Gastrocnemius medialis (tissue), 4 donors: ENCODE measurements at regions not wholly inside any gene's neighbourhood (a gene's known extent, or its start where the extent isn't known, plus 50 kb on each side); places are given as distances from the start of the nearest gene placed in this dataset.

Experiments used
- POLR2A ChIP-seq, 2 donors: fragments of 450-650 bp; IDR thresholded peaks; one replicate each; pipeline ENCODE4 v1.6.1; 2017; ENCODE audit warnings: antibody characterized with exemption in 2 of 2, mild to moderate bottlenecking in 2 of 2, moderate library complexity in 2 of 2
- TF ChIP-seq, protein P1 (sequence below), 5 experiments: fragments of 450-650 bp in 3 of 5; fragments of 200-600 bp in 2 of 5; sonication (generic) in 2 of 5; IDR thresholded peaks in 4 of 5; conservative IDR thresholded peaks in 1 of 5; 1 replicate in 4 of 5; 2 replicates in 1 of 5; pipeline ENCODE4 v1.5.1; 2016 to 2019; ENCODE audit warnings: antibody characterized with exemption in 5 of 5, mild to moderate bottlenecking in 3 of 5, moderate library complexity in 3 of 5

DNA sequence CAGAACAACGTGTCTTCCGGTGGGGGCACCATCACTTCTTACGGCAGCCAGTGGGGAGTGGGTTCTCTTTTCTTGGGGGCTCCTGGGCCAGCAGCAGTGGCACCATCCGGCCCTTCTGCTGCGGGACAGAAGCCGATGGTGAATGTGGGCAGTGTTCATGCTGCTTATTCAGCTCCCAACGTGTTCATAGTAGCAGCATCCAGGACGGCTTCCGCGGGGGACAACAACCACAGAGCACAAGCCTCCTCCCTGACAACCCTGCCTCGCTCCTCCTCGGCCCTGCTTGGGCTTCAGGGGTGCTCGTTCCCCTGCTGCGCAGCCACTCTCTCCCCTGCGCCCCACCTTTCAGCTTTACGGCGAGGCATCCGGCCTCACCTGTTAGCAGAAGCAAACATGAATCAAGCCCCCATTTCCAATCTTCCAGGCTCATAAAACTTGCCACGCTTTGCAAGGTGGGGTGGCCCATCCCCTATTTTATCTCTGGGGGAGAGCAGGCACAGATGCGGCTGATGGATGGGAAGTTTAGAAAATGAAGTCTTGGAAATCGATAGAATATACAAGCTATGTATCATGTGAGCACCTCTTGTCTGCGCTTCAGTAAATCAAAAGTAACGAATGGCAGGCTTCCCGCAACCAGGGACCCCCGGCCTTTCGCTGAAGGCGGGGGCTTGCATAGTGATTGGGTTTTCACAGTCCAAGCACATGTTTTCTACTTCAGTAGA is 191.8 kb upstream of the NECTIN1 start:
- TF ChIP-seq, protein P1, sequence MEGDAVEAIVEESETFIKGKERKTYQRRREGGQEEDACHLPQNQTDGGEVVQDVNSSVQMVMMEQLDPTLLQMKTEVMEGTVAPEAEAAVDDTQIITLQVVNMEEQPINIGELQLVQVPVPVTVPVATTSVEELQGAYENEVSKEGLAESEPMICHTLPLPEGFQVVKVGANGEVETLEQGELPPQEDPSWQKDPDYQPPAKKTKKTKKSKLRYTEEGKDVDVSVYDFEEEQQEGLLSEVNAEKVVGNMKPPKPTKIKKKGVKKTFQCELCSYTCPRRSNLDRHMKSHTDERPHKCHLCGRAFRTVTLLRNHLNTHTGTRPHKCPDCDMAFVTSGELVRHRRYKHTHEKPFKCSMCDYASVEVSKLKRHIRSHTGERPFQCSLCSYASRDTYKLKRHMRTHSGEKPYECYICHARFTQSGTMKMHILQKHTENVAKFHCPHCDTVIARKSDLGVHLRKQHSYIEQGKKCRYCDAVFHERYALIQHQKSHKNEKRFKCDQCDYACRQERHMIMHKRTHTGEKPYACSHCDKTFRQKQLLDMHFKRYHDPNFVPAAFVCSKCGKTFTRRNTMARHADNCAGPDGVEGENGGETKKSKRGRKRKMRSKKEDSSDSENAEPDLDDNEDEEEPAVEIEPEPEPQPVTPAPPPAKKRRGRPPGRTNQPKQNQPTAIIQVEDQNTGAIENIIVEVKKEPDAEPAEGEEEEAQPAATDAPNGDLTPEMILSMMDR (IDR thresholded peaks at IDR 0.05 in 4 of 5, conservative IDR thresholded peaks at IDR 0.05 in 1 of 5) = no peak
- no peak for TF ChIP-seq POLR2A (IDR thresholded peaks at IDR 0.05)
